GM23248 (cell line): ENCODE measurements at regions not wholly inside any gene's neighbourhood (a gene's known extent, or its start where the extent isn't known, plus 50 kb on each side); places are given as distances from the start of the nearest gene placed in this dataset.

Source experiments
- EZH2 ChIP-seq: fragments of 200-600 bp; sonication (generic); IDR thresholded peaks from 2 replicates; pipeline ENCODE4 v1.6.1; 2018; ENCODE audit warnings: antibody characterized with exemption, mild to moderate bottlenecking; ENCODE audit not compliant: insufficient read depth, poor library complexity, severe bottlenecking
- EZH2phosphoT487 ChIP-seq: fragments of 200-600 bp; sonication (generic); IDR thresholded peaks from 2 replicates; pipeline ENCODE4 v1.6.1; 2018; ENCODE audit warnings: antibody characterized with exemption, moderate library complexity, mild to moderate bottlenecking, low read depth; ENCODE audit not compliant: insufficient read depth

DNA sequence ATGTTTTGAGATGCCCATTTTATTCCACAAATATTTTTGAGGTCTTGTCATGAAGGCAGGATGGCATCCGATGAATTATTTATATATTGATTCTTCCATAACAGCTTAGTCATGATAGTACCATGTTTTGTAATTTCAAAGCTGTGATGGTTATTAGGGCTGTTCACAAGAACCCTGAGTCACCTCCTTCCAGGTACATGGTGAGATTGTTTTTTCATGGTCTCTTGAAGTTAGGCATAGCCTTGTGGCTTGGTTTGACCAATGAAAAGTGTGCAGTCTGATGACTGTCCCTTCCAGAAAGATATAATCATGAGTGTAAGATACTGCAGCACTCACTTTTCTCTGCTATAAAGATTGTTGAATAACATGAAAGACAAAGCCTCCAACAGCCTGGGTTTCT is 274.8 kb downstream of the FGFR2 start:
- TF ChIP-seq EZH2phosphoT487 = no peak
- TF ChIP-seq EZH2 = no peak
